GM21825 (cell line): ENCODE measurements at regions not wholly inside any gene's neighbourhood (a gene's known extent, or its start where the extent isn't known, plus 50 kb on each side); places are given as distances from the start of the nearest gene placed in this dataset.

ENCODE experiments used
- ATAC-seq: cut with Tn5 transposase; IDR thresholded peaks from one replicate; pipeline ENCODE4 v1.9.1; 2021; ENCODE audit warnings: mild to moderate bottlenecking, moderate library complexity; ENCODE audit not compliant: unreplicated experiment

- ATAC-seq = no peak
Measured at GRCh38 chr7:35399840-35400239, 145.9 kb upstream of the TBX20 start.

- no peak for ATAC-seq
Measured at GRCh38 chr7:35399216-35399615, 145.3 kb upstream of the TBX20 start.

- no peak for ATAC-seq
Measured at GRCh38 chr7:35398518-35398917, 144.6 kb upstream of the TBX20 start.

GRCh38 chr7:35390146-35390545 is 136.2 kb upstream of the TBX20 start:
- ATAC-seq = no peak

- no peak for ATAC-seq
Measured at GRCh38 chr7:35389636-35390035, 135.7 kb upstream of the TBX20 start.

GRCh38 chr7:35386816-35387706 is 133.2 kb upstream of the TBX20 start:
- ATAC-seq = no peak

GRCh38 chr7:35386082-35386815 is 132.3 kb upstream of the TBX20 start:
- ATAC-seq = no peak

- ATAC-seq = no peak
Measured at GRCh38 chr7:35384761-35385700, 131.1 kb upstream of the TBX20 start.

GRCh38 chr7:35380739-35381224 is 126.9 kb upstream of the TBX20 start:
- no peak for ATAC-seq

- no peak for ATAC-seq
Measured at GRCh38 chr7:35379481-35379880, 125.6 kb upstream of the TBX20 start.

- no peak for ATAC-seq
Measured at GRCh38 chr7:35375516-35375915, 121.6 kb upstream of the TBX20 start.

GRCh38 chr7:35374858-35375257 is 121.0 kb upstream of the TBX20 start:
- no peak for ATAC-seq

GRCh38 chr7:35371221-35371620 is 117.3 kb upstream of the TBX20 start:
- ATAC-seq = no peak

GRCh38 chr7:35370687-35371086 is 116.8 kb upstream of the TBX20 start:
- no peak for ATAC-seq

GRCh38 chr7:35366167-35367155 is 112.6 kb upstream of the TBX20 start:
- ATAC-seq = no peak

GRCh38 chr7:35365523-35365922 is 111.6 kb upstream of the TBX20 start:
- no peak for ATAC-seq

GRCh38 chr7:35362341-35362740 is 108.4 kb upstream of the TBX20 start:
- ATAC-seq = no peak

- no peak for ATAC-seq
Measured at GRCh38 chr7:35359423-35359822, 105.5 kb upstream of the TBX20 start.

GRCh38 chr7:35356495-35356894 is 102.6 kb upstream of the TBX20 start:
- ATAC-seq = no peak

GRCh38 chr7:35355911-35356310 is 102.0 kb upstream of the TBX20 start:
- ATAC-seq = no peak
